HL-60 (cell line): ENCODE measurements at regions not wholly inside any gene's neighbourhood (a gene's known extent, or its start where the extent isn't known, plus 50 kb on each side); places are given as distances from the start of the nearest gene placed in this dataset.

Experiments
- CTCF ChIP-seq: IDR thresholded peaks from one replicate; pipeline ENCODE4 v1.5.1; 2011; ENCODE audit warnings: low read length, control low read depth, inconsistent platforms; ENCODE audit not compliant: insufficient read depth
- POLR2AphosphoS5 ChIP-seq: IDR thresholded peaks from 2 replicates; pipeline ENCODE4 v1.6.1; 2012; ENCODE audit warnings: low read depth

- no peak for TF ChIP-seq CTCF
- TF ChIP-seq POLR2AphosphoS5 = no peak
Observed at GRCh38 chr5:66324357-66324756, 180.3 kb downstream of the SREK1 start.
